Fibroblast of skin of abdomen (primary cell): ENCODE measurements at regions not wholly inside any gene's neighbourhood (a gene's known extent, or its start where the extent isn't known, plus 50 kb on each side); places are given as distances from the start of the nearest gene placed in this dataset.
A peak's percentile ranks its signal among the peaks of the same experiment; 100 is the strongest.
"Not testable (repeated sequence)": the region's sequence is repeated elsewhere in the genome, so short reads cannot be mapped to it uniquely, and the experiment has no call there.

Experiments used
- DNase-seq: peaks from one replicate; pipeline ENCODE4 v3.0.0-alpha.2; 2013

- peak; percentile 53 for DNase-seq
Measured at GRCh38 chr4:126448086-126448845, 1133.5 kb downstream of the FAT4 start.

- peak; percentile 59 for DNase-seq
Measured at GRCh38 chr4:126451237-126451873, 1136.6 kb downstream of the FAT4 start.

DNA sequence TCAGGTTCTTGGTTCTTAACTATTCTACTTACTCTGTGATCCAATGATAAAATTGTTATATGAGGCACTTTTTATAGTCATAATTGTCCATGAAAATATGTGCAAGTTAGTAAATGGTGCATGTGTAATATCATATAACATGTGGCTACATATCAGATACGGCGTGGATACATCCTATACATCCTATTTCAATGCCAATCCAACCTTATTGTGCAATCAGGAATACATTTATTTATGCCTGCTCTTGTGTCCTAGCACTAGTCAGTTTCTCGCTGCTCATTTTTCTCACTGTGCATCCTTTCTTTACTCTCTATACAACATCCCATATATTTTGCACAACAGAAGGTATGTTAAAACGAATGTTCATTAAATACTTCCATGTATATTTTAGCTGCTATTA lies 1141.1 kb downstream of the FAT4 start:
- DNase-seq = no peak

DNA sequence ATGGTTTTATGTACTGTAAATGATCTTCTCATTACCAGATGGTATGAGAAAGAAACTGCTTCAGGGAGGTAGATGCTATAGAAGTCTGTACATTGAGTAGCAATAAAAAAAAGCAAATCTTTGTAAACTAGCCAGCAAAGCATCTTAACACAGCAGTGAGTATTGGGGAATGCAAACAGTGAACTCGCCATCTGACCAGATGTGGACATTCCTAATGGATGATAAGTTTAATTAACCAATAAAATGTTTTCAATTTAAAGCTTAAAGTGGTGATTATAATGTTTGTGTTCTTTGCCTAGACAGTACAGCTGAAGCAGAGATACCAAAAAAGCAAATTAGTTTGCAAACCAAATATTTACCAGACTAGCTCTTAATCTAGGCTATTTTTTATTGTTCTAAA lies 1144.2 kb downstream of the FAT4 start:
- peak; percentile 83 for DNase-seq

GRCh38 chr4:126465341-126465740 lies 1150.6 kb downstream of the FAT4 start:
- DNase-seq = no peak

- DNase-seq = no peak
Measured at GRCh38 chr4:126466848-126467247, 1152.1 kb downstream of the FAT4 start.

GRCh38 chr4:126468144-126468543 lies 1153.4 kb downstream of the FAT4 start:
- DNase-seq = no peak

GRCh38 chr4:126470862-126471261 lies 1156.1 kb downstream of the FAT4 start:
- DNase-seq = no peak

- no peak for DNase-seq
Measured at GRCh38 chr4:126475730-126476129, 1157.0 kb upstream of the INTU start.

- DNase-seq = no peak
Measured at GRCh38 chr4:126479709-126480108, 1153.0 kb upstream of the INTU start.

- no peak for DNase-seq
Measured at GRCh38 chr4:126482311-126482710, 1150.4 kb upstream of the INTU start.

GRCh38 chr4:126486377-126486776 lies 1146.4 kb upstream of the INTU start:
- DNase-seq = no peak

- no peak for DNase-seq
Measured at GRCh38 chr4:126489826-126490463, 1142.8 kb upstream of the INTU start.

GRCh38 chr4:126495163-126495752 lies 1137.5 kb upstream of the INTU start:
- no peak for DNase-seq

- DNase-seq = no peak
Measured at GRCh38 chr4:126512979-126513378, 1119.8 kb upstream of the INTU start.

GRCh38 chr4:126513596-126513995 lies 1119.2 kb upstream of the INTU start:
- DNase-seq = peak; percentile 63

GRCh38 chr4:126520731-126521130 lies 1112.0 kb upstream of the INTU start:
- no peak for DNase-seq

DNA sequence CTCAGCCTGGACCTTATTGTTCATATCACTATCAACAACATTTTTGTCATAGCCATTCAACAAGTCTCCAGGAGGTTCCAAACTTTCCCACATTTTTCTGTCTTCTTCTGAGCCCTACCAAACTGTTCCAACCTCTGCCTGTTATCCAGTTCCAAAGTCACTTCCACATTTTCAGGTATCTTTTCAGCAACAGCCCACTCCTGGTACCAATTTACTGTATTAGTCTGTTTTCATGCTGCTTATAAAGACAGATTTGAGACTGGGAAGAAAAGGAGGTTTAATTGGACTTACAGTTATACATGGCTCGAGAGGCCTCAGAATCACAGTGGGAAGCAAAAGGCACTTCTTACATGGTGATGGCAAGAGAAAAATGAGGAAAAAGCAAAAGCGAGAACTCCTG lies 1107.4 kb upstream of the INTU start:
- DNase-seq = not testable (repeated sequence)

- DNase-seq = no peak
Measured at GRCh38 chr4:126526335-126526734, 1106.4 kb upstream of the INTU start.

DNA sequence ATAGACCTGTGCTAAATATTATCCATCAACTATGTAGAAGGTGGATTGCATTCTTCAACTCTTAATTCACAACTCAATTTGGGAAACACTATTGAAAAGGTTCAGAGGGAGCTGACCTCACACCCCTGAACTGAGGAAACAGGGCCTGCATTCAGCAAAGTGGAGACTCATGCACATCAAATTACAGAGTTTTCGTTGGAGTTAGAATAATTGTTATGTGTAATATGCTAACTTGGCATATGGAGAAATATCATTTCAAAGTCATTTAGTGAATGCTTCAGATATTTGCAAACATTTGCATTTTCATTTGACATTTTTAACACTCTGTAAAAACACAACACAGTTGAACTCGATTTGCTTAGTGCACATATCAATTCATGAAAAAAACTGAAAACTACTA lies 1102.8 kb upstream of the INTU start:
- no peak for DNase-seq

DNA sequence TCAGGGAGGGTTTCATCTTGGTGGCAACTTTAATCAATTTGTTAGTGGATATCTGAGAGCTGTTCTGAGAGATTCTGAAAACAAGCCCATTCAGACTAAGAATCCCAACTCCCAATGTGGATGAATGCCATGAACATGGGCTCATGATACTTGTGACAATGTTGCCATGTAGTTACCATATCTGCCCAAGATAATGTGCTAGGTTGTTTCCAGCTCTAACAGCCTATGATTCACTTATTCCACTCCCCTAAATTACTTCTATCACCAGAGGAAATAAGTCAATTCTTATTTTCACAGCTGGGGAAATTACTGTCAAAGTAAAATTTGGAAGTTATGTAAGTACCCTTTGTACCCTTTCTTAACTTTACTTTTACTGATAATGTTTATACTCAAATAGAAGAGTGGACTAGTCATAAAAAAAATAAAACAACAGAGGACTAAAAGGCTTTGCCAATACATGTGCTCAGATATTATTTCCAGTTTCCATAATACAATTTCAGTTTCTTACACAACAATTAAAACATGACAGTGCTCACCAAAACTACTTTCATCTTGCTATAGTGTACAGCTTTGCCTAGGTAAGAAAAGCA lies 1101.7 kb upstream of the INTU start:
- DNase-seq = no peak

GRCh38 chr4:126532527-126532926 lies 1100.2 kb upstream of the INTU start:
- DNase-seq = no peak
